HG03135 (cell line): ENCODE measurements at regions not wholly inside any gene's neighbourhood (a gene's known extent, or its start where the extent isn't known, plus 50 kb on each side); places are given as distances from the start of the nearest gene placed in this dataset.

Source experiments
- ATAC-seq: cut with Tn5 transposase; IDR thresholded peaks from one replicate; pipeline ENCODE4 v1.9.1; 2021; ENCODE audit warnings: mild to moderate bottlenecking, moderate library complexity; ENCODE audit not compliant: unreplicated experiment

DNA sequence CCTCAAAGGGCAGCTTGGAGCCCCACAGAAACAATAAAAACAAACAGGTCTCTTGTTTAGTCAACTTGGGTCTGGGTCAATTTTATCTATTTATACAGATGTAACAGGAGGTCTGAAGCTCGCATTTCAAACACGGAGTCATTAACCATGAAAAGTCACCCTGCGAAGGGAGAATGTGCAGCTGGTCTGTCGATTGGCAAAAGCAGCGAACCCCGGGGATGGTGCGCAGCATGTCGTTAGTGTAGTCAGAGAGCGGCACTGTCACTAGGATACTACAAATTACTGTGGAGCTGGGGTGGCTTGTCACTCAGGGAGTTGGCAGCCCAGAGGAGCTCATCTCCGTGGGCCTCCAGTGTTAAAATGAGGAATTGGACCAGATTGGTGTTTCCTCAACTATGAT, 190.4 kb upstream of the ARG1 start:
- no peak for ATAC-seq

DNA sequence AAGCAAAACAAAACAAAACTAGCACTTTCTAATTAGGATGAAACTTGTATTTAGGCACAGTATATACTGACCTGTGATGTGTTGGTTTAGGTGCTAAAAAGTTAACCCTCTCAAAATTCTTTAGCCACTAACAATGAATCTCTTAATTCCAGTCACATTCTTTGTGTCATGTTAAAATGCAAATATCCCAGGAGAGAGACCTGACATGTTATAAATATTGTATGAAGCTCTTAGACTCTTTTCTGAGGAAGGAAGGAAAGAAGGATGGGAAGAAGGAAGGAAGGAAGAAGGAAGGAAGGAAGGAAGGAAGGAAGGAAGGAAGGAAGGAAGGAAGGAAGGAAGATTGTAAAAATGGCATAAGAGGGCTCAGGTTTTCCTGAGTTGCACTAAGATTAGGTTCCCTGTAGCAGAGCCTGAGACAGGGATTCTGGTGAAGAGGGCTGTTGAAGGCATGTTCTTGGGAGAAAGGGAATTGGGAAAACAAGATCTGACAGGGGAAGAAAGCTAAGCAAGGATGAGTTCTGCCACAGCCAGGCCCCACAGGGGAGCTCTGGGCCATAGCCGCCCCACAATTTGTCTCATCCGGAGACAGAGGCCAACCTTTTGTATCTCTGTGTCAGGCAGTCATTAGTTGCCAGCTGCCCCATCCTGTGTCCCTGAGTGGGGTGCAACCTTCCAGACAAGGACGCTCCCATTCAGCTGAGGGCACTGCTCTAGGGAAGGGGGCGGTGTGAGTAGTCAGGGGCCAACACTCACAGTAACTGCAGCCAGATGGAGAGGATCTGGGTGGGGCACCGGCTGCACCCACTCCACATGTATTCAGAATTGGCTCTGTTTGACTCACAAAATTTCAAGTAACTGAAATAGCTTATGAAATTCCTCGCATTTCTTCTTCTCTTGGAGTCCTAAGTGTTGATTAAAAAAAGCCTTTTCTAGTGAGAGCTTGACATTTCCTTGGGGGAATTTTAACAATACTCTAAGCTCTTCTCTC, 189.3 kb upstream of the ARG1 start:
- ATAC-seq = no peak

DNA sequence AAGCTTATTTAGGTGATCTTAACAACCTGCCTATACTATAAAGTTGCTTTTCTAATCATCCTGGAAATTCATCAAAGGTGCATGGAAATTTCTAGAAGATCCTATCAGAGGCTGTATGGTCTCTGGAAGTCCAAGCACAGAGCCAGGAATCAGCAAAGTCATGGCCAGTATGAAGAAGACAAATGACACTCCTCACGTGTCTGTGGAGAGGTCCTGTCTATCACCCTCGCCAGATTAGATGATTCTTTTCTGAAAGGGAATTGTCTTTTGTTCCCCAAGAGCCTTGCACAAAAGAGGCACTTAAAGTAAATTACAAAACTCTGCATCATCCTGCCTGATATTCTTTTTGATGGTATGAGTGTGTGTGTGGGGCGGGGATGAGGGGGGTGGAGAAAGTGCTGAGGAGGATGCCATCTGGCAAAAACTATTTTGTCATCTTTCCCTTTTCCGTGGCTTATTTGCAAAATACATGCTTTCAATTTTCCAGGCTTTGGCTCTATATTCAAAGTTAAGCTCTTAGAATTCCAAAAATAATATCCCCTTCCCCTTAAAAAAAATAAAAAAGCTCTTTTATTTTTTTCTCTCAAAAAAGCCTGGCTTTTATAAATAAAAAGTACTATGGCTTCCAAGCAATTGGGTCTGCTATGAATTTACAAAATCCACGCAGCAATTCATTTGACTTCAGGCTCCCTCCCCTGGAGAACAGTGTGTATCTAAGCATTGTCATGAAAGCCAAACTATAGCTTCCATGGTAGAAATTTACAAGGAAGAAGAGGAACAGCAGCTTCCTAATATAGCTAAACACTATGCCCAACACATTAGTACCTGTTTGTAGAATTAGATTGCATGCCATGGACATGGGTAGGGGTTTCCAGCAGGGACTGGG, 185.2 kb upstream of the ARG1 start:
- no peak for ATAC-seq

DNA sequence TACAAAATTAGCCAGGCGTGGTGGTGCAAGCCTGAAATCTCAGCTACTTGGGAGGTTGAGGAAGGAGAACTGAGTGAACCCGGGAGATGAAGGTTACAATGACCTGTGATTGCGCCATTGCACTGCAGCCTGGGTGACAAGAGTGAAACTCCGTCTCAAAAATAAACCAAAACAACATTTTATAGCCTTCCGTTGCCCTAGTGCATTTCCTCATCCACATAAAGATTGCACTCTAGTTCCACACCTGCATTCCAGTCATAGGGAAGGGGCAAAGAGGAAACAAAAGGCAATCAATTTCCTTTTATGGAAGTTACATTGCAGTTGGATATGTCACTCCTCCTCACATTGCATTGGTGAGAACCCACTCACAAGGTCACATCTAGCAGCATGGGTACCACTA, 182.7 kb upstream of the ARG1 start:
- ATAC-seq = no peak

DNA sequence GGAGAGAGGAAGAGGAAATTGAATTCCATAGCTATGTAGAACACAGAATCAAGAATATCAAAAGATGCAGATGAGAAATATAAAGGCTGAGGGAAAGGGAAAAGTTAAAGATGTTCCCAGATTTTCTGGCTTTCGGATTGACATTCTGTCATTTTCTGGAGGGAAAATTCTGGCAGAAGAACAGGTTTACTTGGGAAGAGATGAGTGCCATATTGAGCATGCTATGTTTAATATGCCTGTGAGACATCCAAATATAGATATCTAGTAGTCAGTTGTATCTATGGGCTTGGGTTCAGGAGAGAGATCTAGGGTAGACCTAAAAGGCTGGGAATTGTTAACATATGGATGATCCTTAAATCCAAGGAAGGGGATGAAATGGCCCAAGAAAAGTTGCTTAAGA, 181.9 kb upstream of the ARG1 start:
- ATAC-seq = no peak

DNA sequence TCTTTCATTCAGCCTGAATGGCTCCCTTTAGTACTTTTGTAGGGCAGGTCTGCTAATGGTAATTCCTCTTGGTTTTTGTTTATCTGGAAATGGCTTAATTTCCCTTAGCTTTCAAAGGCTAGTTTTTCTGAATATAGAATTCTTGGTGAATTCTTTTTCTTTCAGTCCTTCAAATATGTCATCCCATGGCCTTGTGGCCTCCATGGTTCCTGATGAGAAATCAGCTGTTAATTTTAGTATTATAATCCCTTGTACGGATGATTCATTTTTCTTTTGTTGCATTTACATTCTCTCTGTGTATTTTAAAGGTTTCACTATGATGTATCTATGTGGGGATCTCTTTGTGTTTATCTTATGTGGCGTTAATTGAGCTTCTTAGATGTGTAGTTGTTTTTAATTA, 179.6 kb upstream of the ARG1 start:
- ATAC-seq = no peak

DNA sequence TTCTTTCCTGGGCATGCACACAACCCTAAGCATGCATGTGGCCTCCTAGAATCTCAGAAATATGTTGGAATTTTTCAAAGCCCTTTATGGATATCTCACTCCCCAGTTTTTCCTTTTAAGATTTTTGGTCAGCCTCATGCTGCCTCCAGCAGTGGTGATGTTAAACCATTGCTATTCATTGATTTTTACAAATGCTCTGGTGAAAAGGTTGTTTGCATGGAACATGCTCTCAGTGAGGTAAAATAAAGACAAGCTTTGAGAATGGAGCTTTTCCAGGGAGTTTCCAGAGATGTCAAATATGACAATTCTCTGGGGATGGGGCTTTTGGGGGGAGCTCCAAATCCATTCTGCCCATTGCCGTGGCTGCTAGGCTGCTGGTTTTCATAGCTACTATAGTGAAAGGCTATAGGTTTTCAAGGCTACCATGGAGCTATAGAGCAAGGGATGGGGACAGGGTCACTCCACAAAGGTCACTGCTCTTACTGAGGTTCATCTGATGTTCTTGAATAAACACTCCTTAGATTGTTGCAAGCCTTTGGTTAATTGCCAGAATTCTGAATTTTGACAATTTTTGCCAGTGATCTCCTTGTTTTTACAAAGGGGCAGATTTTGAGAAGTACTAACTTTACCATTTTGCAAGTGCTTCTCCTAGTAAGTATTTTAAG, 178.1 kb upstream of the ARG1 start:
- ATAC-seq = no peak

DNA sequence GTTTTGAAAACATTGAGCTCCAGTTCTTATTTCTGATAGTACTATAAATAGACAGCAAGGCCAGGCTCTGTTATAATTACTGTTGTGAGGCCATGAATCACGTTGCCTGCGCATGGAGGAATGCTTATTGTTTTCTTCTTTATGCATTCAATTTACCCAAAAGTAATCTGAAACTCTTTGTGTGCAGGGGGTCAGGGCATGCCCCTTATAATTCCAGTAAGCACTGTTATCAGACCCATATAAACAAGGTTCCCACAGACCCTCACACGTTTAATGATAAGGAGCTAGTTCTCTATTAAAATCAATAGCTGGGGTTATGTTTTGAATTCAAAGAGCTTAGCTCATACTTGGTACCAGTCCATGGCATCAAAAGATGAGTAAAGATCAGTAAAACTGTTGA, 174.8 kb upstream of the ARG1 start:
- no peak for ATAC-seq

DNA sequence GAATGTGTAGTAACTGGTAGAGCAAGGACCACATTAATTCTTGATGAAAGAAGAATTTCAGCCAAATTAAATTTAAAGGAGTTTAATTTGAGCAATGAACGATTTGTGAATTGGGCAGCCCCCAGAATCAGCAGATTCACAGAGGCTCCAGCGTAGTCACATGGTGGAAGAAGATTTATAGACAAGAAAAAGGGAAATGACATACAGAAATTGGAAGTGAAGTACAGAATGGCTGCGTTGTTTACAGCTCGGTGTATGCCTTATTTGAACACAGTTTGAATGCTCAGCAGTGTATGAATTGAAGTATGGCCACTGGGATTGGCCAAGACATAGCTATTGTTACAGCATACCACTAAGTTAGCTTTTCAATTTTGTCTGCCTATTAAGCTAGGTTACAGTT, 173.6 kb upstream of the ARG1 start:
- no peak for ATAC-seq

DNA sequence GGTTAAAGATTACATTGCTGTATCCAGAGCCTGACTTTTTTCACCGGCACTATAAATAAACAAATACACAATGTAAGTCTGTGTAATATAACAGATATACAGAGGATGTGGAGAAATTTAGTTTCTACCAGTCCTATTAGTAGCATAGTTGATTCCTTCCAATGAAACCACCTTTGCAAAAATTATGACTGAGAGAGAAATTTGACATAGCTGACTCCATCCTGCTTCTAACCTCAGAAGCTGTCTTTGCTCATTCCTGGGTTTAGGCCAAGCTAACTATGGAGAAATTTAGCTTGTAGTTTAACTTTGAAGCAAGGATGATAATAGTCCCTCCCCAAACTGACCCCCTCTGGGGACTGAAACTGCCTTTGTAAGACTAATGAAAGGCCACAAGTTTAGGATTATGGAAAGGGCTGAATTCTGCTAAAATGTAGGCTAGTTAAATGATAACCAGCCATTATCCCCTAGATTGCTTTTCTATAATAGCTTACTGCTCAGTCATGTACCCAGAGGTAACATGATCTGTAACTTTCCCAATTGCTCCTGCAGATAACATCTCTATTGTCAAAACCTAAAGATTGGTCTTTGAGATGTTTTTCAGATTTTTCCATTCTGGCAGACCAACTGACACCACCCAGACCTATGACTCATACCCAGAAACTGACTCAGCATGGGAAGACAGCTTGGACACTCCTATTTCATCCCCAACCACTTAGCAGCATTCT, 172.8 kb upstream of the ARG1 start:
- ATAC-seq = no peak

DNA sequence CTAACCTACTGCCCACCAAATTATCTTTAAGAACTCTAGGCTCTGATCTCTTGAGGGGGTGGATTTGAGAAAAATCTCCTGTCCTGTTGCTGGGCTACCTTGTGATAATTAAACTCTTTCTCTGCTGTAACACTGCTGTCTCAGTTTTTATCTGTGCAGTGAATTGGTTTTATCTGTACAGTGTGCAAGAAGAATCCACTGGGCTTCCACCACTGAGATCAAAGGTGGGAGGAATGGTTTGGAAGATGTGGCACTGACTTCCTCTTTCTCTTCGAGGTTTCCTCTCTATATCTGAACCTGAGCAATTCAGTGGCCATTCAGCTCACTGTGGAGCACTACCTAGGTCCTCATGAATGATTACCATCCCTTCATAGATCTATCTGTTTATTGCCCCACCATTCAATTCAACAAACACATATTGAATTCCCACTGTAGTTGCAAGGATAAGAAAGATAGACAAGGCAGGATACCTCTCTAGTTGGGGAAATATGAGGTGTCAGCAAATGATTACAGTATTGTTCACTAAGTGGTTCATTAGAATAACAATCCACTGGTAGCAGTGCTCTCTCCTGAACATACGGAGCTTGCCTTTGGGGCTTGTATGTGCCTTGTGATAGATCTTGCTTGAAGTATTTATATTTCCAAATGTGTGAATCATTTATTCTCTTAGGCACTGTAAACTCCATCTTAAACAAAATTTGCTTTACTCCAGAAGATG, 172.1 kb upstream of the ARG1 start:
- no peak for ATAC-seq

DNA sequence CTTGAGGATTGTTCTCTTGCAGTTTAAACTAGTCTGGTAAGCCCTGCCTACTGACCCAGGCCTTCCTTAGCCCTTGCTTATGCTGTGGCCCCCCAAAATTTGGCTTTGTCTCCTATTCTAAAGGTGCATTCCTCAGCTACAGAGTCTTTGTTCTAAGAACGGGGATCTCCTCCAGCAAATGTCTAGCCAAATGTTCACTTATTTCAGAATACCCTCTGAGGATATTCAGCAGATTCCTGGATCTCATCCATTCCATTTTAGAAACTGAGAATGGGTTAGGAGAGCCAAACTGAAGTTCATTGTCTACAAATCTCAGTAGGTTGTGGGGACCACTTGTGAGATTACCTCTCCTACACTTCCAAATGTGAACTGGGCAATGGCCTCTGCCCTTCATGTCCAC, 164.2 kb upstream of the ARG1 start:
- no peak for ATAC-seq

DNA sequence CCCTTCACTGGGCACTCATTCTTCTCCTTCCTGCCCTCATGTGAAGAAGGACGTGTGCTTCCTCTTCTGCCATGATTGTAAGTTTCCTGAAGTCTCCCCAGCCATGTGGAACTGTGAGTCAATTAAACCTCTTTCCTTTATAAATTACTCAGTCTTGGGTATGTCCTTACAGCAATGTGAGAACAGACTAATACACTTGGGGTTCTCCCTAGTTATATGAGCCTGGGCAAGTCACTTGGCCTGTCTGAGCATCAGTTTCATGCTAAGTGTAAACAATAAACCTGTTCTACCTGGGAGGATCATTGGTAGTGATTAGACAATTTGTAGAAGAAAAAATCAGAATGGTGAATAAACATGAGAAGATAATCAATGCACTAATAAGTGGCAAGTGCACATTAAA, 162.2 kb upstream of the ARG1 start:
- no peak for ATAC-seq

DNA sequence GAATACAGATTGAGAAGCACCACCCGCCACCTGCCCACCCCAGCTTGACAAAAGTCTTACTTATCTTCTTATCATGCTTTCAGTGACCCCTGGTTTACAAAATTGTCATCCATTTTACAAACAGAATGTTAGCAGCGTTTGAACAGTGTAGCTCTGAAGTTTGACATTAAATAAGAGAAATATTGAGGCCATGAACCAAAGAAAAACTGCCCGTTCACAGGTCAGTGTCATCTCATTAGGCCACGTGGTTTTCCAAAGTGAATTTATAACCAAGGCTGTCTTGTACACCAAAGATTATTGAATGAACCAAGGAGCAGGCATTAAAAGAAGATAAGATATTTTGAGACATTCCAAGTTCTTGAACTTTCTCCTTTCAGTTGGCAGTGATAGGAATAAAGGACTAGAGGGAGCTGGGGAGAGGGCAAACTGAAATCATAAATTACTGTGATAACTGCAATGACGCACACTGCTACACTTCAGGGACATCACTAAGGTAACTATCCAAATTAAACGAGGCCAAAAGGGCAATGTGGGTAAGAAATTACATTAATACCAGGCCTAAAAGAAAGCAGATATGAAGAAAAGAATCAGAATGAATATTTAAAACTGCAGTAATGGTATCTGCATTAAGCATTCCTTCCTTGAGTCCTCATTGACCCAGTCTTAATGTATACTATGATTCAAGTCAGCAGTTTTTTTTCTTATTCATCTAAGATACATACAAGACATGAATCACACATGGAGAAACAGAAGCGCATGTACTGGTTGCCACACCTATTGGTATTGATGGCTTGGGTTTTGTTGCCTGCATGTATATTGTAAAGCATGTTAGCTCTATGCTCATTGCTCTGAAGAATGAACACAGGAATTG, 159.8 kb upstream of the ARG1 start:
- ATAC-seq = no peak

DNA sequence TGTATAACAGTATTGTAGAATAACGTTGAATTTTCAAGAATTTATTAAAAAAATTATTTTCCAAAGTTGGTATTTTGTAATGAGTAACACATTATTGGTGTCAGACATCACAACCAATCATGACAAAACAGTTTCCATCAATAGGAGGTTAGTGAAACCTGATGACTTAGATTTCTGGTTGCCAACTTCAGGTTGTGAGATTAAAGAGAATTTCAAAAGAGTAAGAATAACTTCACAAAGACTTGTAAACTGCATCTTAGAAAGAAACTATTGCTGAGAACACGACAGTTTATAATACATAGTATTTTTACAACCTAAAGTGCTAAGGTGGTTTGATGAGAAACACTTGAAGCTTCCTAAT, 159.2 kb upstream of the ARG1 start:
- ATAC-seq = no peak

DNA sequence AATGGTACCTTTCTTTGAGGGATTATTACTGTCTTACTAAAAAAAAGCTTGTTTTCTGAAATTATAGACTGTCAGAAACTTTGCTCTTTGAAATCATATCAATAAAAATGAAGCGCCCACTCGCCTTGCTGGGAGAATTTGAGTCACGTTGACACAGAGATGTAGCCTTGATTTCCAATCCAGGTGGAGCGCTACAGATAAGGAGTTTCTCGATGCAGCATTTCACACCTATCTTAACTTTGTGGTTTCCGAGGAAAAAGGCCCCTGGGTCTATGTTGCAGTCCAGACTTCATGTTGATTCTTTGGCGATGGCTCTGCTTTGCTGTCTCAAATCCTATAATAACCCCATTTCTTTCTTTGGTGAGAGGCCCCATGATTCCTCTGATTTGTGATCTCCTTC, 158.1 kb upstream of the ARG1 start:
- no peak for ATAC-seq

DNA sequence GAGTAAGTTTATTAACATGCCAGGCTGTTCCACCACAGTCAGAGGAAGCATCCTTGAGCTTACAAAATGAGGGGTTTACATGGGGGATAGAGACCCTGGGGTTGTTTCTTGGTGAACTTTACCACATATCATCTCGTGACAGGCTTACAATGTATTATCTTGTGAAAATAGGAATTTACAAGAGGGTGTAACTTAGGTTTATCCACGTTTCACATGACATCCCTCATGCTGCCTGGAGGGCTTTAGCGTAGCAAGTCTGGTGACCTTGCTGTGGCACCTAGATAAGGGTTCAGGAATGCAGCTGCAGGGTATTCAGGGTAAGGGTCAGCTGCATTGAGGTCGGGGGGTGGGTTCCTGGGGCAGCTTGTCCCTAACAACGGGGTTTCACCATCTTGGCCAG, 154.6 kb upstream of the ARG1 start:
- no peak for ATAC-seq

DNA sequence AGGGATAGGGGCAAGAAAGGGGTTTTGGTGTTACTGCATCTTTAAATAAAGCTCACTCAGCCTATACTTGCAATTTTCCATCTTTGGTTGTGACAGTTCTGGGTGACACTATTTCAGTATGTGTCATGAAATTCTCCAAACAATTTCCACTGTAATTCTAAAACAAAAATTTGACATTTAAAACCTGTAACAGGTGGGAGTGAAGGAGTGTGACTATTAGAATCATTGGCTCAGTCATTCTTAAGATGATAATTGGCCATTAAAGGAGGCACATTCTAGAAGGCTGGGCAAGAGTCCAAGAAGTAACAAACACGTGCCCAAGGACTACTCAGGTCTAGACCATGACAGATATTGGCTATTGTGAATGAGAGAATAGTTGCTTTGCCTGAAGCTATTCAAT, 153.3 kb upstream of the ARG1 start:
- ATAC-seq = no peak

DNA sequence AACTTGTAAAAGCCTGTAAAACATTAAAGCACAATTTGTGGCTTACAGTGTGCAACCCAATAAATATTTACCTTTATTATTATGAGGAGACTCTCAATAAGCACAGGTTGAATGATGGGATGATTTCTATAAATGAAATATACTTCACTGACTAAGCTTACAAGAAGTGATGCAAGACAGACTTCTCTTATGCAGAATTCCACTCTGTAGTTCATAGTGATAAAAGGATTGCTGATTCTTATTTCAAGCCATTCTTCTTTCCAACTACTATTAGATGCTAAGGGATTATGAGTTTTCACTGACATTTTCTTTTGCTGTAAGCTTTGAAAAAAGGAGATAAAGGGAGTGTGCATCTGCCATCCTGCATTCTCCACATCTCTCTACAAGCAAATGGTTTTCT, 149.0 kb upstream of the ARG1 start:
- no peak for ATAC-seq
